ENCODE measurements at regions not wholly inside any gene's neighbourhood (a gene's known extent, or its start where the extent isn't known, plus 50 kb on each side); places are given as distances from the start of the nearest gene placed in this dataset.

GRCh38 chr3:193932136-193932535 is 203.8 kb upstream of the HES1 start:
- ChIA-PET RAD21 (ENCODE audit: low non-redundant PET in 1 of 2, low total read pairs in 2 of 2, uncharacterized antibody in 2 of 2, unreplicated experiment in 2 of 2) (no interaction called here), CTCF (no interaction called here), POLR2A (no interaction called here)
- ATAC-seq, result no peak
- Histone ChIP-seq H3K27ac (ENCODE audit: low read depth, low read length) (no peak overlapping the region), H3K9ac (ENCODE audit: low read length) (no peak overlapping the region), H3K4me2 (ENCODE audit: low read length) (no peak overlapping the region), H3K79me2 (ENCODE audit: insufficient read depth, low read length) (no peaks in the 10 kb centered on the region), H3K9me2 (ENCODE audit: insufficient read depth) (no peaks in the 10 kb centered on the region; the same call in 1 of the 2 replicates), H3K4me3 (replicated peaks in 1 of 2; ENCODE audit: low read depth in 1 of 2, low read length in 2 of 2) (no peak overlapping the region), H3K4me1 (ENCODE audit: control insufficient read depth in 1 of 2, insufficient read depth in 2 of 2, low read length in 2 of 2) (peaks cover 0 to 10% of the 10 kb centered on the region in 2 experiments; a peak in 2 of 4 replicates), H3K9me3 (ENCODE audit: control insufficient read depth in 1 of 2, insufficient read depth in 1 of 2, low read depth in 1 of 2, low read length in 2 of 2) (peaks cover 0 to 5% of the 10 kb centered on the region in 2 experiments; a peak in 1 of 4 replicates), H3K36me3 (ENCODE audit: control insufficient read depth in 1 of 2, insufficient read depth in 2 of 2, low read length in 2 of 2) (no peaks in the 10 kb centered on the region), H4K20me1 (ENCODE audit: insufficient read depth) (no peaks in the 10 kb centered on the region), H3K27me3 (ENCODE audit: insufficient read depth, low read length) (no peaks in the 10 kb centered on the region), H2AFZ (ENCODE audit: low read depth, low read length, poor library complexity, severe bottlenecking) (no peak overlapping the region)
- intact Hi-C loops (cut with micrococcal nuclease), result no loop called here
- TF ChIP-seq, protein P1, sequence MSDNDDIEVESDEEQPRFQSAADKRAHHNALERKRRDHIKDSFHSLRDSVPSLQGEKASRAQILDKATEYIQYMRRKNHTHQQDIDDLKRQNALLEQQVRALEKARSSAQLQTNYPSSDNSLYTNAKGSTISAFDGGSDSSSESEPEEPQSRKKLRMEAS (IDR thresholded peaks at IDR 0.05), result no peak
- no peak for TF ChIP-seq EGR1 (IDR thresholded peaks at IDR 0.05; ENCODE audit: low read depth)
- no peak for TF ChIP-seq POLR2A (IDR thresholded peaks at IDR 0.05; ENCODE audit: borderline replicate concordance, extremely low read depth, insufficient read depth, insufficient read length)
- no peak for TF ChIP-seq ZNF274 (IDR thresholded peaks at IDR 0.05; ENCODE audit: low read depth, low read length)
- no peak for TF ChIP-seq SRF (IDR thresholded peaks at IDR 0.05; ENCODE audit: low read depth)
- TF ChIP-seq ZFX (IDR thresholded peaks at IDR 0.05), result no peak
- TF ChIP-seq JUND (IDR thresholded peaks at IDR 0.05), result no peak
- TF ChIP-seq TCF7L2 (IDR thresholded peaks at IDR 0.05; ENCODE audit: borderline replicate concordance, extremely low read depth, insufficient read depth, insufficient read length), result no peak
- TF ChIP-seq POLR2AphosphoS5 (IDR thresholded peaks at IDR 0.05; ENCODE audit: low read depth, low read length), result no peak
- DNase-seq (ENCODE audit: low read depth, low spot score), result no peak
- no TSS peak for BruUV-seq (replicated peaks)

DNA sequence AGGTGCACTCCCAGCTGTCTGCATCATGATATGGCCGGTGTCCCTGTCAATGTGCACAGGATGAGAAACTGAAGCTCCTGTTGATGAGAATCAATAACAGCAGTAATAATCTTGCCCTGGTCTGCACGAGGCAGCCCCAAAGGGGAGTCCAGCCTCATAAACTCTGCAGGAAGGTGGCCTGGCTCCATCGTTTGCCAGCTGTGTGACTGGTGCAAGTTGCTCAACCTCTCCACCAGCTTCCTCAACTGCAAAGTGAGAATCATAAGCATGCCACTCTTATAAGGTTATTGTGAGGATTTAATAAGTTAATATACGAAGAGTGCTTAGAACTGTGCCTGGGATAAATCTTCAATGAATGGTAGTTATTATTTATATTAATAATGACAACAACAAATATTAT is 203.4 kb upstream of the HES1 start:
- no peak for ATAC-seq
- TF ChIP-seq REST (IDR thresholded peaks at IDR 0.05; ENCODE audit: low read depth) (no peak), EGR1 (IDR thresholded peaks at IDR 0.05; ENCODE audit: low read depth) (no peak), EZH2phosphoT487 (IDR thresholded peaks at IDR 0.05; ENCODE audit: borderline replicate concordance) (no peak), YY1 (IDR thresholded peaks at IDR 0.05; ENCODE audit: extremely low read depth, insufficient replicate concordance, low read depth, low read length) (no peak), ZNF274 (IDR thresholded peaks at IDR 0.05; ENCODE audit: low read depth, low read length) (no peak), SIN3A (IDR thresholded peaks at IDR 0.05; ENCODE audit: low read depth) (no peak), SP1 (IDR thresholded peaks at IDR 0.05; ENCODE audit: low read depth) (no peak), POLR2AphosphoS5 (IDR thresholded peaks at IDR 0.05; ENCODE audit: low read depth, low read length) (no peak)
- TF ChIP-seq, protein P2, sequence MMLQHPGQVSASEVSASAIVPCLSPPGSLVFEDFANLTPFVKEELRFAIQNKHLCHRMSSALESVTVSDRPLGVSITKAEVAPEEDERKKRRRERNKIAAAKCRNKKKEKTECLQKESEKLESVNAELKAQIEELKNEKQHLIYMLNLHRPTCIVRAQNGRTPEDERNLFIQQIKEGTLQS (IDR thresholded peaks at IDR 0.05), result no peak
- TF ChIP-seq, protein P3, sequence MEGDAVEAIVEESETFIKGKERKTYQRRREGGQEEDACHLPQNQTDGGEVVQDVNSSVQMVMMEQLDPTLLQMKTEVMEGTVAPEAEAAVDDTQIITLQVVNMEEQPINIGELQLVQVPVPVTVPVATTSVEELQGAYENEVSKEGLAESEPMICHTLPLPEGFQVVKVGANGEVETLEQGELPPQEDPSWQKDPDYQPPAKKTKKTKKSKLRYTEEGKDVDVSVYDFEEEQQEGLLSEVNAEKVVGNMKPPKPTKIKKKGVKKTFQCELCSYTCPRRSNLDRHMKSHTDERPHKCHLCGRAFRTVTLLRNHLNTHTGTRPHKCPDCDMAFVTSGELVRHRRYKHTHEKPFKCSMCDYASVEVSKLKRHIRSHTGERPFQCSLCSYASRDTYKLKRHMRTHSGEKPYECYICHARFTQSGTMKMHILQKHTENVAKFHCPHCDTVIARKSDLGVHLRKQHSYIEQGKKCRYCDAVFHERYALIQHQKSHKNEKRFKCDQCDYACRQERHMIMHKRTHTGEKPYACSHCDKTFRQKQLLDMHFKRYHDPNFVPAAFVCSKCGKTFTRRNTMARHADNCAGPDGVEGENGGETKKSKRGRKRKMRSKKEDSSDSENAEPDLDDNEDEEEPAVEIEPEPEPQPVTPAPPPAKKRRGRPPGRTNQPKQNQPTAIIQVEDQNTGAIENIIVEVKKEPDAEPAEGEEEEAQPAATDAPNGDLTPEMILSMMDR (IDR thresholded peaks at IDR 0.05 in 2 of 3, conservative IDR thresholded peaks at IDR 0.05 in 1 of 3; ENCODE audit: borderline replicate concordance in 1 of 3, insufficient read depth in 1 of 3, low read depth in 2 of 3, low read length in 2 of 3), result no peak

More for the DNA sequence above, 203.4 kb upstream of the HES1 start:
- Histone ChIP-seq H3K27me3 (ENCODE audit: insufficient read depth, low read length) (no peaks in the 10 kb centered on the region), H3K27ac (ENCODE audit: low read depth, low read length) (no peak overlapping the region), H3K4me3 (replicated peaks in 1 of 2; ENCODE audit: low read depth in 1 of 2, low read length in 2 of 2) (no peak overlapping the region), H3K9ac (ENCODE audit: low read length) (no peak overlapping the region), H3K4me2 (ENCODE audit: low read length) (no peak overlapping the region), H4K20me1 (ENCODE audit: insufficient read depth) (no peaks in the 10 kb centered on the region), H3K9me3 (ENCODE audit: control insufficient read depth in 1 of 2, insufficient read depth in 1 of 2, low read depth in 1 of 2, low read length in 2 of 2) (peaks cover 0 to 5% of the 10 kb centered on the region in 2 experiments; a peak in 1 of 4 replicates), H3K9me2 (ENCODE audit: insufficient read depth) (no peaks in the 10 kb centered on the region; the same call in 1 of the 2 replicates), H3K4me1 (ENCODE audit: control insufficient read depth in 1 of 2, insufficient read depth in 2 of 2, low read length in 2 of 2) (peaks cover 0 to 10% of the 10 kb centered on the region in 2 experiments; a peak in 2 of 4 replicates), H2AFZ (ENCODE audit: low read depth, low read length, poor library complexity, severe bottlenecking) (no peak overlapping the region), H3K79me2 (ENCODE audit: insufficient read depth, low read length) (no peaks in the 10 kb centered on the region), H3K36me3 (ENCODE audit: control insufficient read depth in 1 of 2, insufficient read depth in 2 of 2, low read length in 2 of 2) (no peaks in the 10 kb centered on the region)
- no TSS peak for BruUV-seq (replicated peaks)
- RAD21 ChIA-PET (ENCODE audit: low non-redundant PET in 1 of 2, low total read pairs in 2 of 2, uncharacterized antibody in 2 of 2, unreplicated experiment in 2 of 2), result no interaction called here
- POLR2A ChIA-PET, result no interaction called here
- DNase-seq (ENCODE audit: low read depth, low spot score), result no peak
- intact Hi-C loops (cut with micrococcal nuclease), result no loop called here
- CTCF ChIA-PET, result interaction anchor here (1.4 kb wide), 1 partner anchor 38 kb away, joined by 3 read pairs; no protein-coding TSS in a partner anchor
